GM21447 (cell line): ENCODE measurements at regions not wholly inside any gene's neighbourhood (a gene's known extent, or its start where the extent isn't known, plus 50 kb on each side); places are given as distances from the start of the nearest gene placed in this dataset.

Experiments used
- ATAC-seq: cut with Tn5 transposase; IDR thresholded peaks from one replicate; pipeline ENCODE4 v1.9.1; 2021; ENCODE audit not compliant: unreplicated experiment

GRCh38 chr10:5305374-5305773, 59.4 kb upstream of the UCN3 start:
- no peak for ATAC-seq

GRCh38 chr10:5310914-5311313, 53.9 kb upstream of the UCN3 start:
- no peak for ATAC-seq

- ATAC-seq: no peak
Measured at GRCh38 chr10:5311617-5312016, 53.1 kb upstream of the UCN3 start.

GRCh38 chr10:5314840-5315239, 49.9 kb upstream of the UCN3 start:
- no peak for ATAC-seq
